ENCODE measurements at regions not wholly inside any gene's neighbourhood (a gene's known extent, or its start where the extent isn't known, plus 50 kb on each side); places are given as distances from the start of the nearest gene placed in this dataset.

GRCh38 chr2:10982931-10983701, 71.4 kb downstream of the KCNF1 start:
- TF ChIP-seq PPARA (CRISPR knock-in tag; IDR thresholded peaks at IDR 0.05; ENCODE audit: borderline replicate concordance), result no peak
- TF ChIP-seq ZNF70 (CRISPR knock-in tag; IDR thresholded peaks at IDR 0.05), result no peak
- TF ChIP-seq TSHZ2 (CRISPR knock-in tag; IDR thresholded peaks at IDR 0.05), result no peak
- no peak for TF ChIP-seq OSR1 (CRISPR knock-in tag; IDR thresholded peaks at IDR 0.05)
- no peak for TF ChIP-seq ZNF565 (CRISPR knock-in tag; conservative IDR thresholded peaks at IDR 0.05; ENCODE audit: low read depth)
- no peak for TF ChIP-seq CSDC2 (CRISPR knock-in tag; IDR thresholded peaks at IDR 0.05)
- no peak for TF ChIP-seq BACH2 (CRISPR knock-in tag; IDR thresholded peaks at IDR 0.05; ENCODE audit: borderline replicate concordance)
- TF ChIP-seq TCF4 (CRISPR knock-in tag; IDR thresholded peaks at IDR 0.05; ENCODE audit: borderline replicate concordance), result no peak

All from SK-N-SH treated with all-trans-retinoic acid at 6 μM for 48 hours (cell line).